DND-41 (cell line): ENCODE measurements at regions not wholly inside any gene's neighbourhood (a gene's known extent, or its start where the extent isn't known, plus 50 kb on each side); places are given as distances from the start of the nearest gene placed in this dataset.

Experiments used
- ATAC-seq: fragments of 200-7000 bp; cut with Tn5 transposase; 3 replicates; pipeline ENCODE4 v1.9.1; 2021; ENCODE audit warnings: low read depth; ENCODE audit not compliant: insufficient read depth
- DNase-seq: peaks from one replicate; pipeline ENCODE4 v3.0.0-alpha.2; 2020
- H2AFZ ChIP-seq: 2 replicates; pipeline ENCODE4 v1.6.0; 2012; ENCODE audit warnings: low read depth, low read length
- H3K27ac ChIP-seq: 2 replicates; pipeline ENCODE4 v1.5.1; 2012; ENCODE audit warnings: low read length, inconsistent platforms
- H3K27me3 ChIP-seq: fragments of 200-600 bp; sonication (generic); 2 replicates; pipeline ENCODE4 v1.6.0; 2012; ENCODE audit warnings: low read length, mild to moderate bottlenecking, inconsistent platforms; ENCODE audit not compliant: insufficient read depth, poor library complexity
- H3K36me3 ChIP-seq: 2 replicates; pipeline ENCODE4 v1.5.1; 2012; ENCODE audit warnings: low read length, inconsistent platforms; ENCODE audit not compliant: insufficient read depth
- H3K4me1 ChIP-seq: 2 replicates; pipeline ENCODE4 v1.5.1; 2012; ENCODE audit warnings: mild to moderate bottlenecking, low read length; ENCODE audit not compliant: insufficient read depth
- H3K4me2 ChIP-seq: 2 replicates; pipeline ENCODE4 v1.6.0; 2012; ENCODE audit warnings: mild to moderate bottlenecking, moderate library complexity, low read length, inconsistent platforms; ENCODE audit not compliant: insufficient read depth
- H3K4me3 ChIP-seq, 2 experiments: fragments of 200-600 bp in 1 of 2; shearing (Covaris generic) in 1 of 2; 2 replicates each; pipeline ENCODE4 v1.5.1; 2012 to 2016; ENCODE audit warnings: inconsistent platforms in 2 of 2, low read length in 2 of 2, mild to moderate bottlenecking in 2 of 2, low read depth in 1 of 2, moderate library complexity in 1 of 2
- H3K79me2 ChIP-seq: 2 replicates; pipeline ENCODE4 v1.6.0; 2012; ENCODE audit warnings: low read length, inconsistent platforms; ENCODE audit not compliant: insufficient read depth
- H3K9ac ChIP-seq: 2 replicates; pipeline ENCODE4 v1.6.0; 2012; ENCODE audit warnings: low read depth, mild to moderate bottlenecking, inconsistent platforms, low read length, moderate library complexity
- H3K9me3 ChIP-seq: 2 replicates; pipeline ENCODE4 v1.5.1; 2012; ENCODE audit warnings: low read length, moderate library complexity, mild to moderate bottlenecking, inconsistent platforms; ENCODE audit not compliant: insufficient read depth, severe bottlenecking
- H4K20me1 ChIP-seq: 2 replicates; pipeline ENCODE4 v1.6.0; 2012; ENCODE audit warnings: low read length; ENCODE audit not compliant: insufficient read depth
- CTCF ChIP-seq: IDR thresholded peaks from 2 replicates; pipeline ENCODE4 v1.5.1; 2012; ENCODE audit warnings: borderline replicate concordance, low read length, moderate library complexity, mild to moderate bottlenecking; ENCODE audit not compliant: poor library complexity, severe bottlenecking; ENCODE audit errors: extremely low read depth
- EZH2 ChIP-seq: IDR thresholded peaks from 3 replicates; pipeline ENCODE4 v1.6.1; 2012; ENCODE audit warnings: borderline replicate concordance, low read depth, mild to moderate bottlenecking, moderate library complexity, low read length, inconsistent platforms; ENCODE audit not compliant: severe bottlenecking

DNA sequence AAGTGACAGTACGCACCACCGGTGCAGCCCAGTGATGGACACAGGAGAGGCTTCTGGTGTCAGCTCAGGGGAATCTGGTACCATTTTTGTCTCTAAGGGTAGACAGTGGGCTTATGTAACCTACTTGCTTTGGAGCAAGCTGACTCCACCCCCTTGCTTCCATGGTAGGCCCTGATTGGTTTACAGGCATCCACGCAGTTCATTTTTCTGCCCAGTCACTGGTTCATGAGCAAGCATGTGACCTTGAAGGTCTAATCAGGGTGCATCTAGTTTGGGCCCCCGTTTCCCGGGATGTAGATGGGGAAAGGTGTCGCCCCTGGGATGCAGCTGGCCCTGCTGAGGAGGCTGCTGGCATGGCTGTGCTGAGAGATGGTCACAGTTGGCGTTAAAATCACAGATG is 244.8 kb upstream of the KCNG1 start:
- DNase-seq (no peak), ATAC-seq (no peak)
- H2AFZ ChIP-seq = no peak overlapping the region
- no peaks in the 10 kb centered on the region for H3K79me2 ChIP-seq
- no peaks in the 10 kb centered on the region for H3K36me3 ChIP-seq
- no peak overlapping the region for H3K4me2 ChIP-seq
- H3K9me3 ChIP-seq = peaks cover 7% of the 10 kb centered on the region
- H3K4me3 ChIP-seq = no peak overlapping the region
- no peak for TF ChIP-seq EZH2
- TF ChIP-seq CTCF = no peak
- H3K9ac ChIP-seq = no peak overlapping the region
- H3K27me3 ChIP-seq = peaks cover 1% of the 10 kb centered on the region
- no peaks in the 10 kb centered on the region for H4K20me1 ChIP-seq
- H3K27ac ChIP-seq = no peak overlapping the region
- H3K4me1 ChIP-seq = no peaks in the 10 kb centered on the region

DNA sequence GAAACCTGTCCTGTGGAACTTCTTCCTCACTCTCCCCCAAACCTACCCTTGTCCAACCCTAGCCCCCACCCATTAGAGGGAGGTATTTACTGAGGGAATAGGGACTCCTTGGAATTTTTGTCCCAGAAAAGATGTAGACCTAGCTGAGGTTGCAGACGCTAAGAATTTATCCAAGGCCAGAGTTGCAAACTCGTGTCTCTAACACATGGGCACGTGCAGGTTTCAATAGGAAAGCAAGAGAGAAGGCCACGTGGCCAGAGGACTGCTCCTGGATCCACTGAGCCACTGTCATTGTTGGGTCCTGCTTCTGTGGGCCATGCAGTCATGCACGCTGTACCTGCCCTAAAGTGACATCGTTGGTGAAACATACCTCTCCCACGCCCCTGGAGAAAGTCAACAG is 243.4 kb upstream of the KCNG1 start:
- Histone ChIP-seq H3K36me3 (no peaks in the 10 kb centered on the region), H3K4me2 (no peak overlapping the region), H3K79me2 (no peaks in the 10 kb centered on the region), H3K27me3 (peaks cover 3% of the 10 kb centered on the region), H3K4me1 (no peaks in the 10 kb centered on the region), H3K4me3 (no peak overlapping the region), H2AFZ (no peak overlapping the region), H3K9ac (no peak overlapping the region), H3K27ac (no peak overlapping the region), H4K20me1 (no peaks in the 10 kb centered on the region), H3K9me3 (peaks cover 7% of the 10 kb centered on the region)
- no peak for DNase-seq
- TF ChIP-seq CTCF (no peak), EZH2 (no peak)
- no peak for ATAC-seq

DNA sequence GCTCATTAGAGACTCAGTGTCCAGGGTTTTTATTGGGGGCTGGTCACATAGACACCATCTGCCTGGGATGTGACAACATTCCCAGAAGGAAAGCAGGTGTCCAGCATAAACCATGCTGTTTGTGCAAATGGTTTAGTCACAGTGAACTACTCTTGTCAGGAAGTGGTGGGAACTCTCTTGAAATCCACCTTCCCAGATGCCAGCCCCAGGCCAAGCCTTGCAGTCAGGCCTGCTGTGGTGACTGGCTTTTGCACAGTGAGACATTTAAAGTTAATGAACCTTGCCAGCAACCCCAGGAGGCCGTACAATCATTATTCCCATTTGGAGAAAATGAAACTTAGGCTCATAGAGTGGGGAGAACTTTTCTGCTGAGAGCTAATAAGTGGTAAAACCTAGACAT is 242.5 kb upstream of the KCNG1 start:
- H3K4me2 ChIP-seq = no peak overlapping the region
- TF ChIP-seq EZH2 (no peak), CTCF (no peak)
- no peak overlapping the region for H2AFZ ChIP-seq
- ATAC-seq (no peak), DNase-seq (no peak)
- no peaks in the 10 kb centered on the region for H3K4me1 ChIP-seq
- no peaks in the 10 kb centered on the region for H3K79me2 ChIP-seq
- H3K4me3 ChIP-seq = no peak overlapping the region
- no peaks in the 10 kb centered on the region for H4K20me1 ChIP-seq
- no peak overlapping the region for H3K27ac ChIP-seq
- H3K27me3 ChIP-seq = peaks cover 3% of the 10 kb centered on the region
- H3K9me3 ChIP-seq = peaks cover 7% of the 10 kb centered on the region
- H3K9ac ChIP-seq = no peak overlapping the region
- H3K36me3 ChIP-seq = no peaks in the 10 kb centered on the region

- no peak for DNase-seq
- H3K4me2 ChIP-seq = no peak overlapping the region
- H3K79me2 ChIP-seq = no peaks in the 10 kb centered on the region
- no peak overlapping the region for H3K4me3 ChIP-seq
- no peaks in the 10 kb centered on the region for H4K20me1 ChIP-seq
- H3K36me3 ChIP-seq = no peaks in the 10 kb centered on the region
- peaks cover 3% of the 10 kb centered on the region for H3K27me3 ChIP-seq
- H3K9me3 ChIP-seq = peaks cover 5% of the 10 kb centered on the region
- no peak overlapping the region for H3K9ac ChIP-seq
- H3K4me1 ChIP-seq = no peaks in the 10 kb centered on the region
- no peak overlapping the region for H2AFZ ChIP-seq
- no peak for ATAC-seq
- no peak overlapping the region for H3K27ac ChIP-seq
- TF ChIP-seq CTCF (no peak), EZH2 (no peak)
Observed at GRCh38 chr20:51262240-51262639, 239.3 kb upstream of the KCNG1 start.
